ENCODE measurements at regions not wholly inside any gene's neighbourhood (a gene's known extent, or its start where the extent isn't known, plus 50 kb on each side); places are given as distances from the start of the nearest gene placed in this dataset.

GRCh38 chr7:9978106-9979064 lies 995.3 kb upstream of the PHF14 start:
- no peaks in the 10 kb centered on the region for H3K36me3 Mint-ChIP-seq (ENCODE audit: unreplicated experiment)
- DNase-seq (ENCODE audit: extremely low spot score, unreplicated experiment): no peak
- no peaks in the 10 kb centered on the region for H3K27me3 Mint-ChIP-seq (ENCODE audit: unreplicated experiment)
- no peak for TF ChIP-seq CTCF (IDR thresholded peaks at IDR 0.05)
- no peak overlapping the region for H3K4me3 Mint-ChIP-seq (ENCODE audit: unreplicated experiment)
- H3K27ac Mint-ChIP-seq (ENCODE audit: unreplicated experiment): no peak overlapping the region
- H3K4me1 Mint-ChIP-seq (ENCODE audit: unreplicated experiment): no peaks in the 10 kb centered on the region
- no peaks in the 10 kb centered on the region for H3K9me3 Mint-ChIP-seq (ENCODE audit: unreplicated experiment)

- TF ChIP-seq CTCF (IDR thresholded peaks at IDR 0.05): no peak
- no peak for DNase-seq (ENCODE audit: extremely low spot score, unreplicated experiment)
- Mint-ChIP-seq H3K4me3 (ENCODE audit: unreplicated experiment) (no peak overlapping the region), H3K9me3 (ENCODE audit: unreplicated experiment) (no peaks in the 10 kb centered on the region), H3K4me1 (ENCODE audit: unreplicated experiment) (no peaks in the 10 kb centered on the region), H3K27ac (ENCODE audit: unreplicated experiment) (no peak overlapping the region), H3K27me3 (ENCODE audit: unreplicated experiment) (no peaks in the 10 kb centered on the region), H3K36me3 (ENCODE audit: unreplicated experiment) (no peaks in the 10 kb centered on the region)
Measured at GRCh38 chr7:9981742-9982349, 991.8 kb upstream of the PHF14 start.

GRCh38 chr7:9983048-9983447 lies 990.6 kb upstream of the PHF14 start:
- TF ChIP-seq CTCF (IDR thresholded peaks at IDR 0.05): no peak
- no peak for DNase-seq (ENCODE audit: extremely low spot score, unreplicated experiment)
- Mint-ChIP-seq H3K4me3 (ENCODE audit: unreplicated experiment) (no peak overlapping the region), H3K27me3 (ENCODE audit: unreplicated experiment) (no peaks in the 10 kb centered on the region), H3K36me3 (ENCODE audit: unreplicated experiment) (no peaks in the 10 kb centered on the region), H3K4me1 (ENCODE audit: unreplicated experiment) (no peaks in the 10 kb centered on the region), H3K27ac (ENCODE audit: unreplicated experiment) (no peak overlapping the region), H3K9me3 (ENCODE audit: unreplicated experiment) (peaks cover 8% of the 10 kb centered on the region)

GRCh38 chr7:10015687-10016086 lies 958.0 kb upstream of the PHF14 start:
- Mint-ChIP-seq H3K27ac (ENCODE audit: unreplicated experiment) (no peak overlapping the region), H3K27me3 (ENCODE audit: unreplicated experiment) (no peaks in the 10 kb centered on the region), H3K4me1 (ENCODE audit: unreplicated experiment) (no peaks in the 10 kb centered on the region), H3K9me3 (ENCODE audit: unreplicated experiment) (peaks cover 2% of the 10 kb centered on the region), H3K4me3 (ENCODE audit: unreplicated experiment) (no peak overlapping the region), H3K36me3 (ENCODE audit: unreplicated experiment) (no peaks in the 10 kb centered on the region)
- TF ChIP-seq CTCF (IDR thresholded peaks at IDR 0.05): no peak
- DNase-seq (ENCODE audit: extremely low spot score, unreplicated experiment): no peak

- Mint-ChIP-seq H3K36me3 (ENCODE audit: unreplicated experiment) (no peaks in the 10 kb centered on the region), H3K9me3 (ENCODE audit: unreplicated experiment) (no peaks in the 10 kb centered on the region), H3K27ac (ENCODE audit: unreplicated experiment) (no peak overlapping the region), H3K4me3 (ENCODE audit: unreplicated experiment) (no peak overlapping the region), H3K4me1 (ENCODE audit: unreplicated experiment) (peaks cover 6% of the 10 kb centered on the region), H3K27me3 (ENCODE audit: unreplicated experiment) (no peaks in the 10 kb centered on the region)
- DNase-seq (ENCODE audit: extremely low spot score, unreplicated experiment): no peak
- no peak for TF ChIP-seq CTCF (IDR thresholded peaks at IDR 0.05)
Measured at GRCh38 chr7:10022480-10022879, 951.2 kb upstream of the PHF14 start.
